IMR-90 (cell line): ENCODE measurements at regions not wholly inside any gene's neighbourhood (a gene's known extent, or its start where the extent isn't known, plus 50 kb on each side); places are given as distances from the start of the nearest gene placed in this dataset.

ENCODE experiments used
- BHLHE40 ChIP-seq: fragments of 150-350 bp; IDR thresholded peaks from 2 replicates; pipeline ENCODE4 v1.6.1; 2016; ENCODE audit warnings: mild to moderate bottlenecking, low read depth, low read length
- CTCF ChIP-seq: conservative IDR thresholded peaks from 2 replicates; pipeline ENCODE4 v1.5.1; 2012; ENCODE audit warnings: mild to moderate bottlenecking, low read depth, low read length, improper control_type of control experiment
- FOS ChIP-seq: fragments of 150-350 bp; IDR thresholded peaks from 2 replicates; pipeline ENCODE4 v1.6.1; 2016; ENCODE audit warnings: low read depth, low read length
- MXI1 ChIP-seq: IDR thresholded peaks from 2 replicates; pipeline ENCODE4 v1.6.1; 2012; ENCODE audit warnings: low read depth, mild to moderate bottlenecking, low read length, moderate library complexity, borderline replicate concordance
- RAD21 ChIP-seq: IDR thresholded peaks from 2 replicates; pipeline ENCODE4 v1.6.1; 2012; ENCODE audit warnings: low read length, improper control_type of control experiment

- TF ChIP-seq CTCF (no peak), FOS (no peak), BHLHE40 (no peak), MXI1 (no peak), RAD21 (no peak)
Observed at GRCh38 chr17:77556383-77557061, 402.0 kb upstream of the TNRC6C start.
